Ovary (tissue), 7 donors: ENCODE measurements at regions not wholly inside any gene's neighbourhood (a gene's known extent, or its start where the extent isn't known, plus 50 kb on each side); places are given as distances from the start of the nearest gene placed in this dataset.

Source experiments
- DNase-seq, 5 donors: peaks; one replicate each; pipeline ENCODE4 v3.0.0-alpha.2; 2019 to 2020
- H3K27ac ChIP-seq, 2 donors: fragments of 200-600 bp; one replicate each; pipeline versions ENCODE4 v1.5.1 to v1.8.0; 2019 to 2022
- H3K27me3 ChIP-seq: fragments of 200-600 bp; one replicate; pipeline ENCODE4 v1.8.0; 2022
- H3K36me3 ChIP-seq: fragments of 200-600 bp; sonication (generic); one replicate; pipeline ENCODE4 v1.5.1; 2019
- H3K4me1 ChIP-seq: one replicate; pipeline ENCODE4 v1.8.1; 2013; ENCODE audit warnings: mild to moderate bottlenecking, moderate library complexity; ENCODE audit not compliant: insufficient read depth
- H3K4me3 ChIP-seq: fragments of 200-600 bp; sonication (generic); one replicate; pipeline ENCODE4 v1.5.1; 2017
- H3K9me3 ChIP-seq, 2 donors: fragments of 200-600 bp in 1 of 2; sonication (generic) in 1 of 2; one replicate each; pipeline versions ENCODE4 v1.5.1 to v1.8.1; 2013 to 2019; ENCODE audit warnings: mild to moderate bottlenecking in 1 of 2, moderate library complexity in 1 of 2
- CTCF ChIP-seq, 3 donors: fragments of 450-650 bp in 2 of 3; fragments of 200-600 bp in 1 of 3; IDR thresholded peaks; one replicate each; pipeline versions ENCODE4 v1.5.1 to v1.8.0; 2016 to 2022; ENCODE audit warnings: antibody characterized with exemption in 3 of 3, mild to moderate bottlenecking in 1 of 3
- EP300 ChIP-seq: sonication (generic); formaldehyde crosslinking; IDR thresholded peaks from one replicate; pipeline ENCODE4 v1.6.1; 2017; ENCODE audit warnings: antibody characterized with exemption
- POLR2A ChIP-seq: fragments of 450-650 bp; IDR thresholded peaks from one replicate; pipeline ENCODE4 v1.6.1; 2017; ENCODE audit warnings: antibody characterized with exemption, mild to moderate bottlenecking, moderate library complexity
- WGBS, 3 donors: extraction: QIAGEN DNeasy Blood & Tissue Kit in 1 of 3; methylation state at CpG; one replicate each; pipeline versions ENCODE4 v1.1.5 to v1.1.7; 2013 to 2017; 5-methylcytosine and 5-hydroxymethylcytosine counted together
- intact Hi-C, 4 donors: fragments of 100-400 bp; cut with DNase I; formaldehyde crosslinking; loops; one replicate each; pipeline versions ENCODE4 v1.11.0 to v1.15.1; 2022 to 2023
- donor health status: DM: no; HTN: no; CAD: no; lungs with moderate emphysema.
- donor health status: DM: no; HTN: no; CAD: no.
- donor health status: Bipolar disorder and iron deficiency.
- donor health status: DM: no; HTN: no; CAD: no.
- donor health status: DM: yes; HTN: yes; CAD: no.

- no peaks in the 10 kb centered on the region for H3K27me3 ChIP-seq
- H3K4me1 ChIP-seq, result no peaks in the 10 kb centered on the region
- 57 to 62% (median 60%) methylated on average over 1 of the region's 1 CpG for WGBS, 3 donors
- no peak overlapping the region for H3K27ac ChIP-seq
- no peak overlapping the region for H3K4me3 ChIP-seq
- H3K9me3 ChIP-seq, result no peaks in the 10 kb centered on the region
- no peak for DNase-seq
- intact Hi-C loops, result no loop called here
- TF ChIP-seq CTCF (IDR thresholded peaks at IDR 0.05), result no peak
- TF ChIP-seq POLR2A, result no peak
- no peak for TF ChIP-seq EP300
- no peaks in the 10 kb centered on the region for H3K36me3 ChIP-seq
Measured at GRCh38 chr5:117496801-117497200, 922.2 kb upstream of the SEMA6A start.

- Histone ChIP-seq H3K9me3 (no peaks in the 10 kb centered on the region), H3K27ac (no peak overlapping the region), H3K36me3 (no peaks in the 10 kb centered on the region), H3K27me3 (no peaks in the 10 kb centered on the region), H3K4me1 (no peaks in the 10 kb centered on the region), H3K4me3 (no peak overlapping the region)
- DNase-seq, result no peak
- intact Hi-C loops, result no loop called here
- TF ChIP-seq EP300 (no peak), CTCF (IDR thresholded peaks at IDR 0.05) (no peak), POLR2A (no peak)
- WGBS, 3 donors, result 89 to 94% (median 92%) methylated on average over 2 of the region's 2 CpGs
Measured at GRCh38 chr5:117494188-117494587, 919.6 kb upstream of the SEMA6A start.

- H3K27ac ChIP-seq, result no peak overlapping the region
- 47 to 68% (median 52%) methylated on average over 2 of the region's 2 CpGs for WGBS, 3 donors
- TF ChIP-seq EP300, result no peak
- intact Hi-C loops, result no loop called here
- DNase-seq, result no peak
- H3K9me3 ChIP-seq, result no peaks in the 10 kb centered on the region
- no peaks in the 10 kb centered on the region for H3K36me3 ChIP-seq
- H3K27me3 ChIP-seq, result no peaks in the 10 kb centered on the region
- no peak overlapping the region for H3K4me3 ChIP-seq
- H3K4me1 ChIP-seq, result no peaks in the 10 kb centered on the region
Measured at GRCh38 chr5:117488976-117489500, 914.4 kb upstream of the SEMA6A start.

GRCh38 chr5:117487556-117487955, 912.9 kb upstream of the SEMA6A start:
- TF ChIP-seq POLR2A (no peak), CTCF (IDR thresholded peaks at IDR 0.05) (no peak), EP300 (no peak)
- WGBS, 3 donors, result 89 to 92% (median 90%) methylated on average over 4 of the region's 4 CpGs
- intact Hi-C loops, result no loop called here

GRCh38 chr5:117486879-117487391, 912.3 kb upstream of the SEMA6A start:
- DNase-seq, result no peak
- Histone ChIP-seq H3K9me3 (no peaks in the 10 kb centered on the region), H3K27ac (no peak overlapping the region), H3K27me3 (no peaks in the 10 kb centered on the region), H3K36me3 (no peaks in the 10 kb centered on the region), H3K4me1 (no peaks in the 10 kb centered on the region), H3K4me3 (no peak overlapping the region)
- intact Hi-C loops, result no loop called here
- TF ChIP-seq POLR2A (no peak), CTCF (IDR thresholded peaks at IDR 0.05) (no peak), EP300 (no peak)

More at GRCh38 chr5:117487556-117487955, 912.9 kb upstream of the SEMA6A start:
- H3K4me3 ChIP-seq, result no peak overlapping the region
- H3K36me3 ChIP-seq, result no peaks in the 10 kb centered on the region
- no peak for DNase-seq
- H3K9me3 ChIP-seq, result no peaks in the 10 kb centered on the region
- H3K27ac ChIP-seq, result no peak overlapping the region
- no peaks in the 10 kb centered on the region for H3K27me3 ChIP-seq
- H3K4me1 ChIP-seq, result no peaks in the 10 kb centered on the region
